Right cardiac atrium (tissue), 5 donors: ENCODE measurements at regions not wholly inside any gene's neighbourhood (a gene's known extent, or its start where the extent isn't known, plus 50 kb on each side); places are given as distances from the start of the nearest gene placed in this dataset.

Source experiments
- ATAC-seq, 2 donors: fragments of 200-7000 bp; cut with Tn5 transposase; one replicate each; pipeline versions ENCODE4 v1.8.0 to v1.9.1; 2020; ENCODE audit warnings: moderate library complexity in 2 of 2, mild to moderate bottlenecking in 1 of 2
- DNase-seq, 3 donors: peaks; one replicate each; pipeline ENCODE4 v3.0.0-alpha.2; 2020
- H3K27ac ChIP-seq: one replicate; pipeline ENCODE4 v1.5.1; 2013; ENCODE audit warnings: mild to moderate bottlenecking, low read length, control low read depth, moderate library complexity
- H3K27me3 ChIP-seq: one replicate; pipeline ENCODE4 v1.6.1; 2013; ENCODE audit not compliant: control insufficient read depth, insufficient read depth
- H3K4me1 ChIP-seq: one replicate; pipeline ENCODE4 v1.6.1; 2013; ENCODE audit warnings: low read length; ENCODE audit not compliant: control insufficient read depth, insufficient read depth
- H3K4me3 ChIP-seq: one replicate; pipeline ENCODE4 v1.5.1; 2013; ENCODE audit warnings: low read length, control low read depth
- H3K9me3 ChIP-seq: one replicate; pipeline ENCODE4 v1.6.1; 2013; ENCODE audit warnings: low read length; ENCODE audit not compliant: control insufficient read depth
- WGBS: extraction: QIAGEN DNeasy Blood & Tissue Kit; methylation state at CpG from one replicate; pipeline ENCODE4 v1.1.7; 2013; 5-methylcytosine and 5-hydroxymethylcytosine counted together
- intact Hi-C, 4 donors: fragments of 100-400 bp; cut with DNase I; formaldehyde crosslinking; loops; one replicate each; pipeline versions ENCODE4 v1.11.0 to v1.14.0; 2022 to 2023
- donor health status: healthy with polysubstance abuse.
- donor health status: DM: no; HTN: yes; CAD: no.
- donor health status: DM: no; HTN: no; CAD: no.
- donor health status: DM: no; HTN: yes; CAD: no; lungs with severe emphysema.
- donor health status: DM: yes; HTN: yes; CAD: no.

DNA sequence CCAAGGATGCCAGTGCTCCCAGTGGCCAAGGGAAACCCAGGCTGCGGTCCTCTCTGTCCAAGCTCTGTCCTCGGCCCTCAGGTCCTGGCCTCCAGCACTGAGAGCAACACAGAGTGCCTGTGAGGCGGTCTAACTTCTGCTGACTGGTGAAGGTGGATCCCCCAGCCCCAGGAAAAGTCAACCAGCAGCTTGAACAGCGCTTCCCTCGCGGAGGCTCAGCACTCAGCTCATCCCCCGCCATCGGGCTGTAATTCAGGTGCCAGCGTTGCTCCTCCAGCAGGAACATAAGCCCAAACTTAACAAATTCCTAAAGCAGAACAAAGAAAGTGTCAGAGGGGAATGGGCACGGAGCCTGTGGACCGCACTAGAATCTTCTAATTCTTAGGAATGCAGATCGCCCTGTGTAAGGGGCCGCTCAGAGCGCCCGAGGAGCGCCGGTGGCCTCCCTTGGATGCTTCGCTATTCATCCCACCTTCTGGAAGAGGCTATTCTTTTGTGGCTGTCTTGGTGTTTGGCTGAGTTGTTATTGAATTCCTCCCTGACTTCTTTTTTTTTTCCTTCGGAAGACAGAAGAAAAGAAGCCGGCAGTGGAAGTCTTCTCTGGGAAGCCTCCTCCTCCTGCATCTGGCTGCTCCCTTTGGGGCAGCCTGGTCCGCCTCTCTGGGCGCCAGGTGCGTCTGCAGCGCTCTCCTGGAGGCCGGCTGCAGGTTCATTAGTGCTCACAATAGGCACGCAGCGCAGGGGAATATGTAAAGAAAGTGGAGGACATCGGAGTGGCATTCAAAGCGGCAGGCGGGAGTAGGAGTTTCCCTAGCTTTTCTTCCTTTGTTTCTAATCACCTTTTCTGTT lies 905.6 kb downstream of the TSN start:
- intact Hi-C loops: no loop called here
- no peak overlapping the region for H3K4me3 ChIP-seq
- no peaks in the 10 kb centered on the region for H3K27me3 ChIP-seq
- H3K9me3 ChIP-seq: no peaks in the 10 kb centered on the region
- no peak overlapping the region for H3K27ac ChIP-seq
- WGBS: 17% methylated on average over 30 of the region's 30 CpGs
- ATAC-seq (peak in 1 of 2 donors; percentile 31), DNase-seq (peak in 1 of 3 donors; percentile 45)
- H3K4me1 ChIP-seq: no peaks in the 10 kb centered on the region

DNA sequence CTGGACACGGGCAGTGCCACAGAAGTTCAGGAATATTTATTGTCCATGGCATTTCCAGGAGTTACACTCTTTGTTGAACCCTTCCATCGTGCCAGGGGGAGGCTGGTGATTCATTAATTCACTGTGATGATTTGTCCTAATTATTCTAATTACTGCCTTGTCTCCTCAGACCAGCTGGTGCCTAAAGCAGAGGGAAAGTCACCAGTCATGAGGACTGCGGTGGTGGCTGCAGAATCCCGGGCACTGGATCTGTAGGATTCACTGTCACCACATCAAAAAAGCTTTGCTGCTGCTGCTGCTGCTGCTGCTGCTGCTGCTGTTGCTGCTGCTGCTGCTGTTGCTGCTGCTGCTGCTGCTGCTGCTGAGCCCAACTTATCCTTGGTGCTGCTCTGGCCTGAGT lies 908.2 kb downstream of the TSN start:
- 81% methylated on average over 4 of the region's 4 CpGs for WGBS

DNA sequence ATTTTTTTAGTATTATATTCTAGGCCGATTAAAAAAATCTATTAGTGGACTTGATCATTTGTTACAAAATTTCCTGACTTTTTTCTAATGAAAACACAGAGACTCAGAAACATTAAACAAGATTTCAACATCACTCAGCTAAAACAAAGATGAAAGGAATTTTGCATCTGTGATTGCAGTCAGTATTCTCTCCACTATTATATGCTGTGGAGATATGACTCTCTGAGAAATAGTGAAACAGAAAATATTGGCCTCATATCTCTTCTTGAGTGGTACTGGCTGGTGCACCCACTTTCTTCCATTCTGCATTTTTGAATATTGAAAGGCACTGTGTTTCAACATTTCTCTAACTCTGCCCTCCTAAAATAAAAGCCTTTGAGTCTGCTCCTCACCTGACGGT lies 914.2 kb downstream of the TSN start:
- ATAC-seq (no peak), DNase-seq (no peak)
- intact Hi-C loops: no loop called here
- Histone ChIP-seq H3K27ac (no peak overlapping the region), H3K9me3 (no peaks in the 10 kb centered on the region), H3K27me3 (no peaks in the 10 kb centered on the region), H3K4me3 (no peak overlapping the region), H3K4me1 (no peaks in the 10 kb centered on the region)
- 85% methylated on average over 2 of the region's 2 CpGs for WGBS

More for the DNA sequence above, 908.2 kb downstream of the TSN start:
- Histone ChIP-seq H3K9me3 (no peaks in the 10 kb centered on the region), H3K4me1 (no peaks in the 10 kb centered on the region), H3K27me3 (no peaks in the 10 kb centered on the region), H3K27ac (no peak overlapping the region), H3K4me3 (no peak overlapping the region)
- intact Hi-C loops: no loop called here
- no peak for ATAC-seq
- no peak for DNase-seq

DNA sequence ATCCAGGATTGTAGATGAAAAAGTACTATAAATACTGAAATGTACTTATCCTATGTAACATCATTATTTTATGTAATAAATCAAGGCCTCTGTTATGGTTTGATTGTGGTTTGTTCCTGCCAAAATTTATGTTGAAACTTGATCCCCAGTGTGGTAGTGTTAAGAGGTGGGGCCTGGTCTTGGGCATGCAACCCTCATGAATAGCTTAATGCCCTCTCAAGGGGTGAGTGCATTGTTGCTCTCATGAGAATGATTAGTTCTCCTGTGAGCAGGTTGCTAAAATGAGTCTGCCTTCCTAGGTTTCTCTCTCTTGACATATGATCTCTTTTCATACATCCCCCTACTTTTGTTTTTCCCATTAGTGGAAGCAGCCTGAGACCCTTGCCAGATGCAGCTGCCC lies 915.4 kb downstream of the TSN start:
- Histone ChIP-seq H3K27ac (no peak overlapping the region), H3K4me1 (no peaks in the 10 kb centered on the region), H3K4me3 (no peak overlapping the region), H3K9me3 (no peaks in the 10 kb centered on the region), H3K27me3 (no peaks in the 10 kb centered on the region)
- DNase-seq (no peak), ATAC-seq (no peak)
- intact Hi-C loops: no loop called here

DNA sequence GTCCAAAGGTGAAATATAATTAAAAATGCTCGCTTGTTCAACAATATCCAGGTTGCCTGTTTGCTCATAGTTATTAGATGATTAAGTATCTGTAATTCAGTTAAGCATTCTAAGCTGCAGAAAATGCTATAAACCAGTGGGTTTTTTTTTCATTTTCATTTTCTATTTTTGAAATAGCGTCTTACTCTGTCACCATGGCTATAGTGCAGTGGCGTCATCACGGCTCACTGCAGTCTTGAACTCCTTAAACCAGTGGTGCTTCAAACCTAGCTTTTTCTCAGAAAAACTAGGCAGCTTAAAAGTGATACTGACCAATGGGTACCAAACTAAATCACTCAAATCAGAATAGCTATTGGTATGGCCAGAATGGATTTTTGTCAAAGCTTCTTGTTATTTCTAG lies 925.2 kb downstream of the TSN start:
- intact Hi-C loops: no loop called here
- Histone ChIP-seq H3K27me3 (no peaks in the 10 kb centered on the region), H3K27ac (no peak overlapping the region), H3K9me3 (no peaks in the 10 kb centered on the region), H3K4me3 (no peak overlapping the region), H3K4me1 (no peaks in the 10 kb centered on the region)
- 91% methylated on average over 4 of the region's 4 CpGs for WGBS
- ATAC-seq (no peak), DNase-seq (no peak)

DNA sequence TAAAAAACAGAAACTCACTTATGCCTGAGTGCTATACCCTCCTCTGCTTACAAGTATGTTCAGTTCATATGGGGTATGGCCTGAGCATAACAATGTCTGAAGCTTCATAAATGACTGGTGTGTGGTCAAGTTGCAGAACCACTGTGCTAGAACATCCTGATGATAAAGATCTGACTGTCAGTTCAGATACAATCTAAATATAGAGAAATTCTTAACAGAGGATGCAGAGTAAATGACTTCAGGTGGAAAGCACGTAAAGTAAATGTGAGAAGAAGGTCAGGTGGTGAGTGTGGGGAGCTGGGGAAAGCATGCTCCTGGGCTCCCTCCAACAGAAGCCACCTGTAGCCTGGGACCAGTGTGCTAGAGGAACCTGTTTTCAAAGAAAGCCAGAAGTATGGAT lies 926.2 kb downstream of the TSN start:
- no peaks in the 10 kb centered on the region for H3K9me3 ChIP-seq
- H3K4me1 ChIP-seq: no peaks in the 10 kb centered on the region
- intact Hi-C loops: no loop called here
- no peak overlapping the region for H3K27ac ChIP-seq
- no peak for DNase-seq
- no peak overlapping the region for H3K4me3 ChIP-seq
- no peaks in the 10 kb centered on the region for H3K27me3 ChIP-seq
- no peak for ATAC-seq
- WGBS: 60% methylated on average over 1 of the region's 1 CpG

DNA sequence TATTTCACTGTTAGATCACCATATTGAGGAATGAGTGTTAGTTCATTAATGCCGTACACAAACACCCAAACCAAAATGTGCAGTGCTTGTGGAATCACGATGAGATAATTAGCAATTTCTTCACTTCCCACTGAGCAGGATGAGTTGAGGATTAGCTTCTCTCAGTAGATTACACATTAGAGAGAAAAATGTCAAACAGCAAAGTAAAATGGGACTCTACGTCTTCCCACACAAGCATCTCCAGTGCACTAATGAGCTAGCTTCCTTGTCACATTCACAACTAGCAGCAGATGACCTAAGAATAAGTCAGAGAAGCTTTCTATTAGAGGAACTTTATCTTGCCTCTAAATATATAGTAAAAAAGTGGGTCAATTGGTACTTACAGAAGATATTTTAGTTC lies 926.9 kb downstream of the TSN start:
- no peak overlapping the region for H3K27ac ChIP-seq
- no peak overlapping the region for H3K4me3 ChIP-seq
- intact Hi-C loops: no loop called here
- H3K27me3 ChIP-seq: no peaks in the 10 kb centered on the region
- DNase-seq (no peak), ATAC-seq (no peak)
- 60% methylated on average over 3 of the region's 3 CpGs for WGBS
- no peaks in the 10 kb centered on the region for H3K4me1 ChIP-seq
- no peaks in the 10 kb centered on the region for H3K9me3 ChIP-seq

DNA sequence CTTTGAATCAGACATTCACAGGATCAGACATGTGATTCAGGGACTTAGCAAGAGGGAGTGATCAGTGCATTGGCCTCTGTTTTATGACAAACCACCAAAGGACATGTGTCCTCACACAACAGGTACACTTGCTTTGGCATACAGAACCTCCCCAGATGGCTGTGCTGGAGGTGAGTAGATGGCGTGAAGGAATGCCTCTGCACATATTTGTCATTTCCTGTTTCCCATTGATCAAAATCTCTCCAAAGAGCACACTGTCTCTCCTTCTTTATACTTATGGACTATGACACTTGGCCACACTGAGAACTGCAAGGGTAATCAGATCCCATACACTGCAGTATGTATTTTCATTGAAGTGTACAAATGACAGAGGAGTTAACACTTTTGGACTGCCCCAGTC lies 927.6 kb downstream of the TSN start:
- H3K4me1 ChIP-seq: no peaks in the 10 kb centered on the region
- H3K4me3 ChIP-seq: no peak overlapping the region
- 67% methylated on average over 1 of the region's 1 CpG for WGBS
- H3K9me3 ChIP-seq: no peaks in the 10 kb centered on the region
- H3K27ac ChIP-seq: no peak overlapping the region
- ATAC-seq (no peak), DNase-seq (no peak)
- H3K27me3 ChIP-seq: no peaks in the 10 kb centered on the region
- intact Hi-C loops: no loop called here

DNA sequence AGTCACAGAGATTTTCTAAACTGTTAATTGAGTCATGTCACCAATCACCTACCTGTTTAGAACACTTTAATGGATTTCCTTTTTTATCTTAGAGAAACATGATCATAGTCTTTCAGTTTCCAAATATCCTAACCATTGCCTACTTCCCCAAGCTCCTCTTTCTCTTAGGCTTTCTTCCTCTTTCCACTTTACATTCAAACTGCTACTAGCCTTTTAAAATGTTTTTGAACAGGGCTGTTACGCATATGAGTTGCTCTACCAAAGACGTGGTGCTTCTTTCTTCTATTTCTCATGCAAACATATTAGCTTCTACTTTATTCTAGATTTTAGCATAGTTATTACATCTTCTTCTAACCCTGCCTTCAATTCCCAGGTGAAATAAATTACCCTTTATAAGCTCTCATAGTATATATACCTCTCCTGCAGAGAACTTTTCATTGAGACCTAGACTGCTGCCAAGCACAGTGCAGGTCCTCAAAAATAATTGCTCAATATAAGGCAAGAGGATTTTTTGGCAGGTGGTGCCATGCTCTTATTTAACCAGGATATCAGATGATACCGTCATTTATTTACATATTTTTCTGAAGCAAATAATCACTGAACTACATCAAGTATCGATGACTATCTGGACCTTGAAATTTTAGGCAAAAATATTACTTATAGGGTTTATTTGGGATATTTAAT lies 937.1 kb downstream of the TSN start:
- no peak for ATAC-seq
- Histone ChIP-seq H3K4me3 (no peak overlapping the region), H3K27ac (no peak overlapping the region), H3K9me3 (no peaks in the 10 kb centered on the region), H3K4me1 (no peaks in the 10 kb centered on the region), H3K27me3 (no peaks in the 10 kb centered on the region)
- 88% methylated on average over 4 of the region's 4 CpGs for WGBS
- no peak for DNase-seq
- intact Hi-C loops: no loop called here

DNA sequence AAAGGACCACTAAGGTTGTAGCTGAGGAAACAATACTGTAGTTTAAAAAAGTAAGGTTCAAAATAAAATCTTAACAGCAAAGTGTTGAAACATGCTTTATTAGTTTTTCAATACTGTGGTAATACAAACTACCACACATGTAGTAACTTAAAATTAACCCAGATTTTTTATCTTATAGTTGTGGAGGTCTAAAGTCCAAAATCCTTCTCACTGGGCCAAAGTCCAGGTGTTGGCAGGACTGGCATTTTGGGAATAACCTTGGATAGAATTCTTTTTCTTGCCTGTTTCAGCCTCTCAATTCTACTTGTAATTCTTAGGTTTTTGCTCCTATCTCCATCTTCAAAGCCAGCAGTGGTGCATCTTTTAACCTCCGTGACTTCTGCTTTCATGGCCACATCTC lies 942.0 kb downstream of the TSN start:
- intact Hi-C loops: no loop called here
- Histone ChIP-seq H3K27ac (no peak overlapping the region), H3K9me3 (no peaks in the 10 kb centered on the region), H3K4me1 (no peaks in the 10 kb centered on the region), H3K27me3 (no peaks in the 10 kb centered on the region), H3K4me3 (no peak overlapping the region)
- ATAC-seq: no peak
- DNase-seq: no peak
- 88% methylated on average over 1 of the region's 1 CpG for WGBS

DNA sequence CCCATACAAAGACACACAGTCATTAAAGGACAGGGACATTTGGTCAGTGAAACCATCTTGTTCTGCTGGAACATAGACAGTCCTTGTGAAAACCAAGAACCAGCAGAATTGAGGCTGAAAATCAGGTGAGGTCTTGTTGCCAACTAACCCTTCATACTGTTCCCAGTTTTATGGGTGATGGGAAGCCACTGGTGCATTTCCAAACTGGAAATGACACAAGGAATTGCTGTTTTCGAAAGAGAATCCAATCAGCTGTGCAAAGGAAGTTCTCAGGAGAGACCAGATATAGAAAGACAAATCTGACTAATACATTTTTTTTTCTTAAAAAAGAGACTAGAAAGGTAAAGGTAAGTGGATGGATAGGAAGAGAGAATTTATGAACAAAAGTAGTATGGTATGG lies 948.2 kb downstream of the TSN start:
- Histone ChIP-seq H3K27ac (no peak overlapping the region), H3K9me3 (no peaks in the 10 kb centered on the region), H3K4me3 (no peak overlapping the region), H3K4me1 (no peaks in the 10 kb centered on the region), H3K27me3 (no peaks in the 10 kb centered on the region)
- ATAC-seq (no peak), DNase-seq (no peak)
- 67% methylated on average over 1 of the region's 1 CpG for WGBS
- intact Hi-C loops: no loop called here
